Stimulated activated CD8-positive, alpha-beta memory T cell treated with anti-CD3 and anti-CD28 coated beads, Interleukin-15, amount 100 ng/mL, for 1 hour (primary cell): ENCODE measurements at regions not wholly inside any gene's neighbourhood (a gene's known extent, or its start where the extent isn't known, plus 50 kb on each side); places are given as distances from the start of the nearest gene placed in this dataset.

Source experiments
- DNase-seq: peaks from one replicate; pipeline ENCODE4 v3.0.0-alpha.2; 2020; ENCODE audit warnings: low read depth

DNA sequence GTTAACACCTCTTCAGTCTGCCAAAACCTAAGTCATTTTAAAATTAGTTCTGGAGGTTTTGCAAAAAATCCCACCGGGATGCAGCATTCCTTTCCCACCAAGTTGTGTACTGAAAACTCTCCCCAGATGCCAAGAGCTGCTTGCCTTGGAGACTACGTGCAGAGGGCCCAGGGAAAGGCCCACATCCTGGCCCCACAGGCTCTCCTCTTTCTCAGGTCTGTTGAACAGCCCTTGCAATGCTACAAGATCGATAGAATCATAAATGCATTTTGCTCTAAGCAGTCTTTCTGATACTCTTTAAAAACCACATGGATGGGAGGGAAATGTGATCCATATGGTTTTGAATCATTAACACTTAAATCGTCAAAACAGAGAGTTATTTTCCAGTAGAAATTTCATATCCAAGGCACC lies 126.7 kb upstream of the ZMIZ1 start:
- no peak for DNase-seq

DNA sequence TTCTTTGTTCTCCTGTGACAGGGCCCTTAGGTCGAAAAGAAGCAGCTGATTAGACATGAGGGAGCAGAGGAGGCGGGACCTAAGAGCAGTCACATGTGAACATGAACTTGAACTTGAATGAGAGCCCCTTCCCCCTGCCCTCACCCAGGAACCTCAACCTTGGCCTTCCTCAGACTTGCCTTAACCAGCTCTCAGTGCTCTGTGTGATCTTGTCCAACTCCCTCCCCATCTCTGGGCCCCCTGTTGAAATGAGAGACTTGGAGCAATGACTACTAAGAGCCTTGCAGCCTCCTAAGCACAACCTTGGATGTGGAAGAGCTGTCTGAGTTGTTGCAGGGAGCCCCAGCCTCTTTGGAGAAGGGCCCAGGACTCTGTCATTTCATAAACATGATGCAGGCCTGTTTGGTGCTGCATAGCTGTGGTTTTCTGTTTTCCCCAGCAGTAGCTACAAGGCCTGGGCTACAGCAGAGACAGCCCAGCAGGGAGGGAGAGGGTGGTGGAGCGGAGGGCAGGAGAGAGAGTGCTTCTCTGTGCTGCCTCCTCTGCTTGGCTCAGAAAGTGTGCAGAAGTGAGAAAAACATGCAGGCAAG lies 123.9 kb upstream of the ZMIZ1 start:
- DNase-seq = no peak

DNA sequence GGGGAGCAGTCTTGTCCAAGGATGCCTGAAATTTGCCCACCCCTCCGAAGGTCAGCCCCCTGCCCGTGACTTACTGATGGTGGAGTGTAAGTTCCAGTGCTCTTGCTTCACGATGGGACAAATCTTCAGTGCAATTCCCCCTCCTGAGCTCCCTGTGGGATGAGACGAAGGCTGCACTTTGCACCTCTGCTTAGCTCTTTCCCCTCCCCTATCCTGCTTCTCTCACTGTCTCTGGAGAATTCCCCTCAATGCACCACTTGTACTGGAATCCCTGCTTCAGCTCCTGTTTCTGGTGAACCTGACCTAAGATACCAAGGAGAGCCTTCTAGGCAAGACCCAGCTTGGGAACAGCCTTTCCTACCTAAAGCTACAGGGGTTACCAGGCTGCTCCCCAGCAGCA lies 122.9 kb upstream of the ZMIZ1 start:
- DNase-seq = no peak

DNA sequence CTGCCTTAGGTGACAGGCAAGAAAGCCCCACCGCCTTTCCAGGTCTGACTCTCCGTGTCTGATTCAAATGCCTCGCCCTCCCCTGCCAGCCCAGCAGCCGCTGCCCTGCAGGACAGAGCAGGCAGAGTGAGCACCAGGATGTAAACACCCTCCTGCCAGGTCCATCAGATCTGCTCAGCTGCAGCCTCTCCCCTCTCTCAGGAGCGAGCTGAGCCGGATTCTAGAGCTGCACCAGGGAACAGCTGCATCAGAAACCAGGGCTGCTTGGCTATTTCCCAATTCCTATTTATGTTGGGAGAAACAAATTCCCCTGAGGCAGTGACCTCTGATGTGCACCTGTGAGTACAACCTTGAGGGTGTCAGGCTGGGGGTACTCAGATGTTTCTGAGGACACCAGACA lies 121.5 kb upstream of the ZMIZ1 start:
- no peak for DNase-seq

DNA sequence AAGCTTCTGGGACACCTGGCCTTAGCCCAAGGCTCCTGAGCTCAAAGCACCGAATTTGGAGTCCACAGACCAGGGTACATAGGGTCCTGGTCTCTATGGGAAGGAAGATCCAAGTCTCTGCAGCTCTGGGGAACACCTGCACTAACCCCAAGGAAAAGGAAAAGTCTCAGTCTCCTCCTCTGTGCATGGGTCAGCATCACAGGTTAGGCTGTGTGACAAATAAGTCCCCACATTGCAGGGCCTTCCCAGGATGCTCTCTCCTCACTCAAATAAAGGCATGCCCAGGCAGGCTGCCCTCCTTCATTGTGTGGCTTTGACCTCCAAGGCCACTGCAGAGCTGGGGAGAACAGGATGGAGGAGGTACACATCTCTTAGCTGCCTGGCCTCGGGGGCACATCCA lies 121.0 kb upstream of the ZMIZ1 start:
- DNase-seq = no peak

DNA sequence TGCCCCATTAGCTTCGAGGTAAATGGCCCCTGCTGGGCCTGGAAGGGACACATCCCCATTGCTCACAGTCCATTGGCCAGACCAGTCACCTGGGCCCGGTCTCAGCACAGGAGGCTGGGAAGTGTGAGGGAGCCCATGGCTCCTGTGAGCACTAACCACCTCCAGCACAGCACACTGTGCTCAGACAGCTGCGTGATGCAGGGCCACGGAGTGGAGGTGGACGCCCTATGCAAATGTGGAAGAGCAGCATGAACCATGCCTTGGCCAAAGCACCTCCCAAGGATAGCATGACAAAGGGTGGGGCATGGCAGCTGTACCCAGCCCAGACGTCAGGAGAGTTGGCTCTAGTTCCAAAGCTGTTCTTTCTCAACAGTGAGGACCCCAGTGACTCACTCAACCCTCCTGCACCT lies 120.1 kb upstream of the ZMIZ1 start:
- DNase-seq = no peak

DNA sequence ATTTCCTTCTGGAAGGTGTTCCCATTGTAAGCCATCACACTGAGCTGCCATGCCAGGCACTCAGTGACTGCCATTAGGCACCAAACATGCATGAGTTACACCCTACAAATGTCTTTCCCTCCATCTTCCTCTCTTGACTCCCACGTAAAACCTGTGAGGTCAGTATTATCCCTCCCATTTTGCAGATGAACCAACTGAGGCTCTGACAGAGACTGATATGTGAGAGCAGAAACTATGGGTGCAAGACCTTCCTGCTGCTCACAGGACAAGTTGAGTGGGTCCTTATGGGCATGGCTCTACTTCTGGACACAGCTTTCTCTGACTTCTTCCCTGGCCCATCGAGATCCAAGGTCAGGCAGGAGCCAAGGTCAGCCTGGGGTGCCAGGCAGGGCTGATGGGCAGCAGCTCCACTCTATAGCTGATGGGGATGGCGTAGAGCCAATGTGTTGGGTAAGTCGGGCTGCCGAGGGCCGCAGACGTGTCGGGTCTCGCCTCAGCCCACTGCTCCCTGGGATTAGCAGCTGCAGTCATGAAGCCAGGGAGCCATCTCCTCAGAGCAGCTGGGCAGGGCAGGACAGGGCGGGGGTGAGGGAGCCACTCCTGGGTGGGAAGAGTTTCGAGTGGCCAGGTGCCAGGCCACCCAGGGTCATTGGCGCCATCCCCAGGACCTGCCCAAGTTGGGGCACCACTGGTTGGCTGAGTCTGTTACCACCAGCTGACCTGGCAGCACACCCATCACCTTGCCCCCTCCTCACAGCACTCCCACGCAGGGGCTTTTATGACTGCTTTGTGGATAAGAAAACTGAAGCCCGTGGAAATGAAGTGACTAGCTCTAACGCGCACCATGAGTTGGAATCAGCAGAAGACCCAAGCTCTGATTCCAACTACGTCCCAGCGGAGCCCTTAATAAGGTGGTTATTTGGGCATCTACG lies 117.8 kb upstream of the ZMIZ1 start:
- no peak for DNase-seq

DNA sequence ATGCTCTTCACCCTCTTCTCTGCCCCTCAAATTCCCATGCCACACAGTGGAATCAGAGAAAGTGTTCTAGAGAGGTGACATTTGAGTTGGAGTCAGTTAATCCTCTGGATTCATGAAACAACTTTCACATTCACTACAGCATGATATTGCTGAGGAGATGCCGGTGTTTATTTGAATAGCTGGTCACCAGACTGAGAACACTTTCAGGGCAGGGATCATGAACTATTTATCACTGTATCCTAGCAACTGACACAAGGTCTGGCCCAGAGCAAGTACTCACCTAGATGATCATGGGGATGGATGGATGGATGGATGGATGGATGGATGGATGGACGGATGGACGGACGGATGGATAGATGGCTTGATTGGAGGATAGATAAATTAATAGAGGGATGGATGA lies 116.7 kb upstream of the ZMIZ1 start:
- no peak for DNase-seq

DNA sequence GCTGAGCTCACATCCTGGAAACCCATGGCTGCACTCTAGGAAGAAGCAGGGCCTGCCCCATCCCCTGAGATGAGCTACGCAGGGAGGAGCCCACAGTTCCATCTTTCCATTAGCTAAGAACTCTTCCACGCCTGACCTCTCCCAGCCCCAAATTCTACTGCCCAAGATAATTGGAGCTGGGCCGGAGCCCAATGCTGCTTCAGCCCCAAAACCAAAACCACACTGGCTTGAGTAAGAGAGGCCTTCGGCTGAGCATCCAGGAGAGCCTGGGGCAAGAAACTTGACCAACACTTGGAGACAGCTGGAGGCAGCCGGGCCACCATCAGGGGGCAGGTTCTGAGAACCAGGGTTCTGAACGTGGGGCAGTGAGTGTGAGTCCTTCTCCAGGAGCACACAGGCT lies 116.1 kb upstream of the ZMIZ1 start:
- DNase-seq = no peak

DNA sequence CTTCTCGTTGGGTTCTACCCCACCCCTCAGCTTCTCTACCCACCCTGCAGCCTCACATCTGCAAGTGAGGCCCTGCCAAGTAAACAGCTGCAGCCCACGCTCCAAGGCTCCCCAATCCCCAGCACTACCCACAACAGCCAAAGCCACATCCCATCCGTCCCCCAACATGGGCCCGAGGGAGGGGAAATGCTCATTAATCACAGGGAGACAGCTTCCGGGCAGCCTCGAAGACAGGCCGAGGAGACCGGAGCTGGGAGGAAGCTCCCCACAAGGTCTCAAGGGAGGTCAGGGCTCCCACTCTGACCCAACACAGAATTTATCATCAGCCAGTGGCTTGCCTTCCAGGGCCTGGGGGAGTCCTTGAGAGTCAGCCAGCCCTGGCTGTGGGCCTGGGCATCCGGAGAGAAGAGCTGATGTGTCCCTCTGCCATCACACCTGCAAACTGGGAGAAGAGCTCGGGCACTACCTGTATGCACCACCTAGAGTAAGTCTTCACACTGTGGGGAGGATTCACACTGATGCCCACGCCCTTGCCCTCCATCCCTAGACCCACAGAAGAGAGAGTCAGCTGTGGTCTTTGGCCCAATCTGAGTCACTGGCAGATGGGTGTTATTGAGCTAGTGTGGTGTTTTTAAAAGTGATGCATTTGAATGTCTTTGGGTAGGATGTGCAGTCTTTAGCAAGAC lies 115.5 kb upstream of the ZMIZ1 start:
- DNase-seq = no peak

DNA sequence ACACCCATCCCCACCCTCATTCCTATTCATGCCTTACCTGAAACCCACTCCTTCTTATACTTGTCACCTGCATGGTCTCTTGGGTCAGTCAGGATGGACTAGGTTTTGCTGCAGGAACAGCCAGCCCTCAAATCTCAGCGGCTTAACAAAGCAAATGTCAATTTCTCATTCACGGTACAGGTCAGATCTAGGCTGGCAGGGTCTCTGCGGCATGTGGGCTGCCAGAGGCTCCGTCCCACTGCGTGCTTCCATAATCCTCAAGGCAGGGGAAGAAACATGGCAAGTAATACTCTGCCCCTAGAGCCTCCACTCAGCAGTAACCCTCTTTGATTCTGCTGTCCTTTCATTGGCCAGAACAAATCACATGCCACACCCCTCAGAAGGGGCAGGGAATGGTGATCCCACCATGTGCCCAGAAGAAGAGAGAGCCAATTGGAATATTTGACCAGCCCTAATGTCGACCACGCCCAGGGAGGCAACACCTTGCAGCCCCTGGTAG lies 114.9 kb upstream of the ZMIZ1 start:
- no peak for DNase-seq

DNA sequence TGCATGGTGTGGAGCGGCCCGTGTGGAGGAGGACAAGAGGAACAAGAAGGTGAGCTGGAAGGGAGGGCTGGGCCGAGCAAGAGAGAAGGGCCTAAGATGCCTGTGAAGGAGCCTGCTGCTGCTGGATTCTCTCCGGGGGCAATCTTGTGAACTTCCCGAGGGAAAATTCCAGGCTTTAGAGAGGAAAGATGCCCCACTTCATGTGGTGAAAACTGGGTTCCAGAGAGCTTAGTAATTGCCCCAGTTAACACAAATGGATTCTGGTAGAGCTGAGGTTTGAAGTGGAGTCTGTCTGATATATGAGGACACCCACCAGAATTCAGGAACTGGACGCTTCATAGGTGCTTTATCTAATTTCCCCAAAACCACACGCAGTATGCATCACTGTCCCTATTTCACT lies 114.1 kb upstream of the ZMIZ1 start:
- no peak for DNase-seq

DNA sequence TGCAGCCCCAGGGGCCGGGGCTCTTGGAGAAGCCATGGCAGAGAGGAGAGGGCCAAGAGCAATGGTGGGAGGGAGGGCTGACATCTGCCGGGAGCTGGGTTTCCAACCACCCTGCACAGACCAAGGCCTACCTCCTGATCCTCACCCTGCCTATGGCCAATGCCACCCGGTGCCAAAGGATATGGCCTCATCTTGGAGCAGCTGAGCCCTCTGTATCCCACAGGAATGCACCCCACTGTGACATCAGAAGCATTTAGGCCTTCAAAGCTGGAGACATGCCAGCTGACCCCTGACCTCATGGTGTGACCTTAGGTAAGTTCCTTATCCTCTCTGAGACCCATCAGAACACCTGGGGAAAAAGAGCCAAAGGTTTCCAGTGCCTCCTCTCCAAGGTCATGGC lies 113.6 kb upstream of the ZMIZ1 start:
- no peak for DNase-seq

DNA sequence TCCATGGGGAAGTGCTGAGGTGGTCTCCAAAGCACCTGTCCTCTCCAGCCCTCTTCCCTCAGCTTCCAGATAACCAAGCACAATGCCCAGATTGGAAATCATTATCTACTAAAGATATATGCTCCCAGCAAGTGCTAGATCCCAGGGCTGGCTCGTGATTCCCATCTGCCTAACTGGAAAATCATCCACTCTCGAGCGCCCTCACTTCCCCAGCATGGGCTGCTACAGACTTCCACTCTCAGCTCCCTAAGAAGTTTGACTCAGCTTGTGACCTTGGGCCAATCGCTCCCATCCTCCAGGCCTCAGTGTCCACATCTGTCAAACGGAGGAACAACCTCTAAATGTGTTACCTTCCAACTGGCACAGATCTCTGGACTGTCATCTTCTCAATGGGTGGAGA lies 112.4 kb upstream of the ZMIZ1 start:
- DNase-seq = no peak

DNA sequence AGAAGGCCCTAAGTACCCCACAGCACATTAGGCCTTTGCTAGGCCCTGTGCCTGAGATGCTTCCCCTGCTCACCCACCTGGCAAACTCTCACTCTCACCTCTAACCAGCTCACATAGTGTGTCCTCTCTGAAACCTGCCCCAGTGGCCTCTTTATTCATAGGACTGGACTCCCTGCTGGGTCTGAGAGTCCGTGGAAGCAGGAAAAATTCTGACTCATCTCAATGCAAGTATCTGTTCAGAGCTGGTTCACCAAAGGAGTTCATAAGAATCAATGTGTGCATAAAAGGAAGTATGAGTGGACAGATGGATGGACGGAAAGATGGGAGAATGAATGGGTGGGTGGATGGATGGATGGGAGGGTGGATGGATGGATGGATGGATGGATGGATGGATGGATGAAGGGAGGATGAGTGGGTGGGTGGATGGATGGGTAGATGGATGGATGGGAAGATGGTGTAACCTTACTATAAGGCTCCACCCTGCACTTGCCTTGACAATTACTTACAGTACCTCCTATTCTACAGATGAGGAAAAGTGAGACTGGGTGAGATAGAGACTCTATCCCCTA lies 111.2 kb upstream of the ZMIZ1 start:
- no peak for DNase-seq

DNA sequence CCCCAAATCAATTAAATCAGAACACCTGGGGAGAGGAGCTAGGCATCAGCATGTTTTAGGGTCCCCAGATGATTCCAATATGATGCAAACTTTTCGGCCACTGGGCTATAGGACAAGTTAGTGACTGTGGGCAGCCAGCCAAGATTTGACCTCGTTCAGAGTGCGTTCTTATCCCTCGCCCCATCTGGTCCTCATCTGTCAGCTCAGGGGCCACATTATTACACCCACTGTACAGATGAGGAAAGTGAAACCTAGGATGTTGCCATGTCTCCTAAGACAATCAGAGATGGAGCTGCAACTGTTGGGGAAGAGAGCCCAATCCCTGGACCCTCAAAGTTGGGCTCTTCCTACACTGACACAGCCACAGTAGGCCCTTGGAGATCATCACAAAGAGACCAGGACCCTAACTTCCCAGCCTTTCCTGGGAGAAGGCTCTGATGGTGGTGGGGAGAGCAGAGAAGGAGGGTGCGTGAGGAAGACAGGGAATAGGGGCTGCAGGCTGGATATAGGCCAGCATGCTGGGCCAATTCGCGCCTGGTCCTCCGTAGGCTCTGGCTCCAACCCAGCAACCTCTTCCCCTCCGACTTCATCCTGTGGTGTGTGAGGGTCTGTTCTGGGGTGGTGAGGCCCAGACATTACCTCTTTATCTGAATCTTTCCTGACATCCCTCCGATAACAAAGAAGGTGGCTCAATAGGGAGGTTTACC lies 109.4 kb upstream of the ZMIZ1 start:
- DNase-seq = no peak

DNA sequence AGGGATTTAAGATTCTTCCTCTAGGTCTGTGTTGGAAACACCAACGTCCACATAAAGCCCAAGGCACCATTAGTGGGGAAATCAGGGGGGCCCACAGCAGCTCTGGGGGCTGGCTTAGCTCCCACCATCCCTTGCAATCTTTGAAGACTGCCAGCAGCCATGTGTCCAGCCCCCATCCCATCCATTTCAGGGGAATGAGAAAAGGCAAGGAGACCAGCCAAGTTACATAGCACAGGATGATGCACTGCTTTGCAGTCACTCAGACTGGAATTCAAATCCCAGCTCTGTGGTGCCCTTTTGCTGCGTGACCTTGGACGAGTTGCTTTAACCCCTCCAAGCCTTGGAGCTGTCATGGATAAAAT lies 108.9 kb upstream of the ZMIZ1 start:
- DNase-seq = no peak

DNA sequence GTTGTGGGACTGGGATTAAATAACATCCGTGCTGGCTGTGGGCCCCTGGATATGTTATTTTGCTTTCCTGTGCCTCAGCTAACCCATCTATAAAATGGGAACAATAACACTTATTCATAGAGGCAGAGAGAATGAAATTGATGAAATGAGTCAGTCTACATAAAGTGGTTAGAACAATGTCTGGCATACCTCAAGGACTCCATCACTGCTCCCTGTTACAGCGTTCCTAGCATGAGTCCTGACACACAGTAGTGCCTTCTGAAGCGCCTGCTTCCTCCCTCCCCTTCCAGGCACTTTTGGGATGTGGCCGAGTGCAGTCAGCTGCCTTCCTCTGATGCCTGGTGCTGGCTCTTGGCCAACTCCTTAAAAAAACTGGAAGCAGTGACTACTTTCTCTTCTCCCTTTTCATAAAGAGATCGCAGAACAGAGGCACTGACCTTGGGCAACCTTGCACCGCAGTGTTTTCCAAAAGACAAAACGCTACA lies 108.4 kb upstream of the ZMIZ1 start:
- DNase-seq = no peak

DNA sequence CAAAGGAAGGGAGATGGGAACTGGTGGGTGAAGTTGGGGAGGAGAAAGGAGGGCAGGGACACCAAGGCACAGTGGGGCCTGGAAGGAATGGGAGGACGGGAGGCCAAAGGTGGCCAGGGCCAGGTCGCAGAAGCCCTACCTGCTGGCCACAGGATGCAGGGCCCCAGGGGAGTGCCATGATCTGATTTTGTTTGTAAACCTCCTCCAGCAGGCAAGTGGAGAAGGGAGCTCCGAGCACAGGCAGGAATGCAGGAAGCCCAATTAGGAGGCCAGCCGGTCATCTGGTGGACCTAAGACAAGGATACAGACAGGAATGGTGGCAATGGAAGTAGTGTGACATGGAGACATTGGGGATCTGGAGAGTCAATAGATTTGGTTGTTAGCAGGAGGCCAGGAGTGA lies 107.0 kb upstream of the ZMIZ1 start:
- no peak for DNase-seq

DNA sequence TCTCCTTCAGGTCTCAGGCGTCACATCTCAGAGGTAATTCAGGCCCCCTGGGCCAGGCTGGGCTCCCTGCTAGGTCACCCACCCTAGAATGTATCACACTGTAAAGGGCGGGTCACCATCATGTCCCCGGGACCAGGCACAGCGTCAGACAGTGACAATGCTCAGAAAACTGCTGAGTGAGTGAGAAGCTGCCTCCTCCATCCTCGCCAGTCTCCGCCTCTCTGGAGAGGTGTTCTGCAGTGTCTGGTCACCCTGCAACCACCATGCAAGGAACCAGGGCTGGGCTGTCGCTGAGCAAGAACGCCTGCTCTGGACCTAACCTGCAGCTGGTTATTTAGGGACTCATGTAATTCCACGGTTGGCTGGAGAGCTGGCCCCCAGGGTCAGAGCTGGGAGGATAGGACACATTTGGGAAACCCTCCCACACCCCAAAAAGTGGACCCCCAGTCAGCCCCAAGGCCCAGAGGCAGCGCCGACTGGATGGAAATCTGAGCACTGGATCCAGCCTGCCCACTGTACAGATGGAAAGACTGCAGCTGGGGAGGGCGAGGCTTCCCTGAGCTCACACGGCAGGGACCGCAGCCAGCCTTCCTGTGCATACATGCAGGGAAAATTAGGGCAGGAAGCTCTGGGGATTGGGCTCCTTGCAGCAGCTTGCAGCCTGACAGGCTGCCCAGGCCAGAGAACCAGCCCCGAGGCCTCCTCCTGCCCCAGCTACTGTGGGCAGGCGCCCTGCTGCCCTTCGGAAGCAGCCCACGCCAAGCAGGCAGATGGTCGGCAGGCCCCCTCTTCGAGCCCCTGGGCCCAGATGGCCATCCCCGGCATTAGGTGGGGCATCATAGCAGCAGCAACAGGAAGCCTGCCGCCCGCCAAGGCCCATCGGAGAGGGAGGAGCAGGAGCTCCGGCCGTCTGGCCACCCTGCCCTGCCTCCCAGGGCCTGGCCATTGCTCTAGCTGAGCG lies 105.4 kb upstream of the ZMIZ1 start:
- DNase-seq = no peak
